Fibroblast of lung (primary cell): ENCODE measurements at regions not wholly inside any gene's neighbourhood (a gene's known extent, or its start where the extent isn't known, plus 50 kb on each side); places are given as distances from the start of the nearest gene placed in this dataset.

ENCODE experiments used
- DNase-seq, 2 donors: peaks; one replicate each; pipeline versions ENCODE4 v3.0.0 to v3.0.0-alpha.2; 2010; ENCODE audit warnings: low read depth in 2 of 2
- H2AFZ ChIP-seq: 2 replicates; pipeline ENCODE4 v1.5.1; 2012; ENCODE audit warnings: low read length, control low read depth, inconsistent platforms
- H3K27ac ChIP-seq: 2 replicates; pipeline ENCODE4 v1.5.1; 2011; ENCODE audit warnings: low read length, control low read depth; ENCODE audit not compliant: insufficient read depth
- H3K27me3 ChIP-seq: 2 replicates; pipeline ENCODE4 v1.5.1; 2011; ENCODE audit warnings: mild to moderate bottlenecking, low read length; ENCODE audit not compliant: control insufficient read depth, insufficient read depth
- H3K36me3 ChIP-seq: 2 replicates; pipeline ENCODE4 v1.5.1; 2011; ENCODE audit warnings: low read length; ENCODE audit not compliant: control insufficient read depth, insufficient read depth
- H3K4me1 ChIP-seq: 2 replicates; pipeline ENCODE4 v1.5.1; 2011; ENCODE audit warnings: low read length; ENCODE audit not compliant: control insufficient read depth, insufficient read depth; ENCODE audit errors: extremely low read depth
- H3K4me2 ChIP-seq: 2 replicates; pipeline ENCODE4 v1.5.1; 2011; ENCODE audit warnings: low read length, control low read depth; ENCODE audit not compliant: insufficient read depth; ENCODE audit errors: extremely low read depth
- H3K4me3 ChIP-seq, 4 experiments: fragments of 200-600 bp in 1 of 4; sonication (generic) in 1 of 4; replicated peaks in 1 of 4; 2 replicates each; pipeline ENCODE4 v1.5.1; 2011 to 2016; ENCODE audit warnings: low read length in 4 of 4, low read depth in 3 of 4, mild to moderate bottlenecking in 3 of 4, control low read depth in 2 of 4, inconsistent platforms in 1 of 4, mixed read lengths in 1 of 4; ENCODE audit not compliant: insufficient read depth in 1 of 4; ENCODE audit errors: control extremely low read depth in 1 of 4
- H3K79me2 ChIP-seq: 2 replicates; pipeline ENCODE4 v1.5.1; 2012; ENCODE audit warnings: mild to moderate bottlenecking, low read length, inconsistent platforms; ENCODE audit not compliant: control insufficient read depth, insufficient read depth
- H3K9ac ChIP-seq: 2 replicates; pipeline ENCODE4 v1.5.1; 2011; ENCODE audit warnings: mild to moderate bottlenecking, low read length, control low read depth; ENCODE audit not compliant: insufficient read depth
- H3K9me3 ChIP-seq: 2 replicates; pipeline ENCODE4 v1.5.1; 2012; ENCODE audit warnings: low read depth, low read length; ENCODE audit not compliant: control insufficient read depth, insufficient read depth
- H4K20me1 ChIP-seq: 2 replicates; pipeline ENCODE4 v1.5.1; 2011; ENCODE audit warnings: low read length; ENCODE audit not compliant: control insufficient read depth, insufficient read depth; ENCODE audit errors: extremely low read depth
- CTCF ChIP-seq, 2 donors: IDR thresholded peaks in 1 of 2; conservative IDR thresholded peaks in 1 of 2; 1 replicate in 1 of 2; 2 replicates in 1 of 2; pipeline ENCODE4 v1.5.1; 2011 to 2012; ENCODE audit warnings: low read length in 2 of 2, control low read depth in 1 of 2, inconsistent platforms in 1 of 2, low read depth in 1 of 2, mild to moderate bottlenecking in 1 of 2
- EZH2 ChIP-seq: IDR thresholded peaks from 2 replicates; pipeline ENCODE4 v1.5.1; 2012; ENCODE audit warnings: low read length, control low read depth, mild to moderate bottlenecking; ENCODE audit errors: missing control alignments

DNA sequence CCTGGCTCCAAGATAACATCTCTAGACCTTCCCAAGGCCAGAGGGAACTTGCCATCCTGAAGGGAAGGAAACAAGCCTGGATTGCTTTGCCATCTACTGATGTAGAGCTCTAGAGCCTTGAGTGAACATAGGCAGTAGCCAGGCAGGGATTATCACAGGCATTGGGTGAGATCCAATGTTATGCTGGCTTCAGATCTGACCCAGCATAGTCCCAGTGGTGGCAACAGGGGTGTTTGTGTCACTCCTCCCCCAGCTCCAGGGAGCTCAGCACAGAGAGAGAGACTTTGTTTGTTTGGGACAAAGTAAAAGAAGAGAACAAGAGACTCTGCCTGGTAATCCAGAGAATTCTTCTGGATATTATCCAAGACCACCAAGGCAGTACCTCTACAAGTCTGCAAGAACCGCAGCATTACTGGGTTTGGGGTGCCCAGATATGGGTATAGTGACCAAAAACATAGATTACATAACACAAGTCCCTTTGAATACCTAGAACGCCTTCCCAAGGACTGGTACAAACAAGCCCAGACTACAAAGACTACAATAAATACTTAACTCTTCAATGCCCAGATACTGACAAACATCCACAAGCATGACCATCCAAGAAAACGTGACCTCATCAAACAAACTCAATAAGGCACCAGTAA lies 137.6 kb upstream of the DAPK1 start:
- Histone ChIP-seq H2AFZ (no peak overlapping the region), H3K4me3 (no peak overlapping the region), H3K9me3 (no peaks in the 10 kb centered on the region), H3K4me2 (no peak overlapping the region), H3K27ac (no peak overlapping the region), H3K27me3 (no peaks in the 10 kb centered on the region), H3K79me2 (no peaks in the 10 kb centered on the region), H4K20me1 (no peaks in the 10 kb centered on the region), H3K9ac (no peak overlapping the region), H3K4me1 (no peaks in the 10 kb centered on the region), H3K36me3 (no peaks in the 10 kb centered on the region)
- no peak for DNase-seq
- TF ChIP-seq CTCF (conservative IDR thresholded peaks at IDR 0.05 in 1 of 2, IDR thresholded peaks at IDR 0.05 in 1 of 2; ENCODE audit: low read depth in 1 of 2, low read length in 2 of 2) (no peak), EZH2 (no peak)

DNA sequence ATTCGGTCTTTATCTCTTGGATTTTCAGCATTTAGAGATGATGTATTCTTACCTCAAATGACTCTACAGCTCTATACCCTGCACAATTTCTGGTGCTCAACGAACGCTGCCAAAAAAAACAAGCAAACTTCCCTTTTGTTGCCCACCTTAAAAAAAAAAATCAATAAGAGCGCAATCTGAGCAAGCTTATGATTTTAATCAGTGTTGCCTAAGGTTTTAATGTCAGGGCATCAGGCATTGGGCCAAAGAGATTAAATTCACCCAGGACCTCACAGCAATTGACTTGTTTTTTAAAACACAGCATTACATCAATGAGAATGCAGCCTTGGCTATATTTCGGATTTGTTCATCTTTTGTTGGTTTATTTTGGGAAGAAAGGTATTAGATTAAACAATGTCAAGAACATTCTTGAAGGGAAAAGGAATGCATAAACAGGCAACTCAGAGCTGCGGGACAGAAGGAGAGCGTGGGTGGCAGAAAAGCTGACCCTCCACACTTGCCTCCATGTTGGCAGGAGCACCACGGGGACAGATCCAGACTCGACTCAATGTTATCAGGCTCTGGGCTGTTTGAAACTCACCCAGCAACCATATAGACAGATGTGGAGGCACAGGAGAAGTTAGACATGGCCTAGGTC lies 127.5 kb upstream of the DAPK1 start:
- no peak overlapping the region for H3K9ac ChIP-seq
- no peak overlapping the region for H3K4me3 ChIP-seq
- no peaks in the 10 kb centered on the region for H3K4me1 ChIP-seq
- no peak for TF ChIP-seq CTCF (conservative IDR thresholded peaks at IDR 0.05 in 1 of 2, IDR thresholded peaks at IDR 0.05 in 1 of 2; ENCODE audit: low read depth in 1 of 2, low read length in 2 of 2)
- no peak for TF ChIP-seq EZH2
- no peaks in the 10 kb centered on the region for H3K9me3 ChIP-seq
- H3K4me2 ChIP-seq = no peak overlapping the region
- no peaks in the 10 kb centered on the region for H3K79me2 ChIP-seq
- H2AFZ ChIP-seq = no peak overlapping the region
- H3K27me3 ChIP-seq = no peaks in the 10 kb centered on the region
- H4K20me1 ChIP-seq = no peaks in the 10 kb centered on the region
- DNase-seq = peak in 1 of 2 donors; percentile 51
- no peak overlapping the region for H3K27ac ChIP-seq
- no peaks in the 10 kb centered on the region for H3K36me3 ChIP-seq

DNA sequence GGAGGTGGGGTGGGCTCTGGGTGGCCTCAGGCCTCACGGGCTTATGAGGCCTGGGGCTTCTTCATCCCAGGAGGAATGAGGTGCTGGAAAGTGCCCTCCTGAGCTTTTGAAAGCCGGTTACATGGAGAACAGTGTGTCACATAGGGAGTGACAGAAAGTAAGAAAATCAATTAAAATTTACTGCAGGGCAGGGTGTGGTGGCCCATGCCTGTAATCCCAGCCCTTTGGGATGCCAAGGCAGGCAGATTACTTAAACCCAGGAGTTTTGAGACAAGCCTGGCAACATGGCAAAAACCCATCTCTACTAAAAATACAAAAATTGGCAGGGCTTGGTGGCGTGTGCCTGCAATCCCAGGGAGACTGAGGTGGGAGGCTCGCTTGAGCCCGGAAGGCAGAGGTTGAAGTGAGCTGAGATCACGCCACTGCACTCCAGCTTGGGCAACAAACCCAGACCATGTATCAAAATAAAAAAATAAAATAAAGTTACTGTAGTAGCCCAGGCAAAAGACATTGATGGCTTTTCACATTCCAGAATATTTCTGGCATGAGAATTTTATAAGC lies 125.8 kb upstream of the DAPK1 start:
- Histone ChIP-seq H3K9me3 (no peaks in the 10 kb centered on the region), H3K4me1 (no peaks in the 10 kb centered on the region), H3K9ac (no peak overlapping the region), H4K20me1 (no peaks in the 10 kb centered on the region), H3K27ac (no peak overlapping the region), H3K4me2 (no peak overlapping the region), H3K4me3 (no peak overlapping the region), H3K36me3 (no peaks in the 10 kb centered on the region), H3K79me2 (no peaks in the 10 kb centered on the region), H3K27me3 (no peaks in the 10 kb centered on the region), H2AFZ (no peak overlapping the region)
- DNase-seq = no peak
- TF ChIP-seq EZH2 = no peak
